ENCODE measurements at regions not wholly inside any gene's neighbourhood (a gene's known extent, or its start where the extent isn't known, plus 50 kb on each side); places are given as distances from the start of the nearest gene placed in this dataset.

DNA sequence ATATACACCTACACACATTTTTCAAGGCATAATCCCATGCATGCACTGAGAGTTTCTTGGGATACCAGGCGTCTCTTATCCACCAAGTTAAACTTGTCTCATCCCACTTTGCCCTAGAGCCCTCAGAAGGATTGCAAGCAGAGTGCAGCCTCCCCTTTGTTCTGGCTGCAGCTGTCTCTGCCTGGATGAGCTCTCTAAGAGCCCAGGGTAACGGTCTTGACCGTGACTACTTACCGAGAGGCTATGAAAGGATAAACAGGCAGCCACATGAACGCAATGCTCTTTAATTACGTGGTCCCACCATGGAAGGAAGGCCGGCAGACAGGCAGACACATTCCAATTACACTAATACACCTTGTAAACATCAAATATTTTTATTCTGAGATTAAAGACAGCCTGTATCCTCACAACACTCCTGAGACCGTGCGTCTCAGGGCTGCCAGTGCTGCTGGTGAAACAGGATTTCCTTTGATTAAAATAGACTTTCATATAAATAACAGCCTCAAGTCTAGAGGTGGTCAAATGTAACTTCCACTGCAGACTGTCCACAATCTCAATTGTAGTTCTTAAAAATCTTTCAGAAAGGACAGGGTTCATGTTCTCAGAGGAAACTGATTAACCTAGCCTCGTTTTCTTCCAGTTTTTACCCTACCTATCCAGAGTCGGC is 210.0 kb upstream of the PRDM1 start:
- TF ChIP-seq, protein P1, sequence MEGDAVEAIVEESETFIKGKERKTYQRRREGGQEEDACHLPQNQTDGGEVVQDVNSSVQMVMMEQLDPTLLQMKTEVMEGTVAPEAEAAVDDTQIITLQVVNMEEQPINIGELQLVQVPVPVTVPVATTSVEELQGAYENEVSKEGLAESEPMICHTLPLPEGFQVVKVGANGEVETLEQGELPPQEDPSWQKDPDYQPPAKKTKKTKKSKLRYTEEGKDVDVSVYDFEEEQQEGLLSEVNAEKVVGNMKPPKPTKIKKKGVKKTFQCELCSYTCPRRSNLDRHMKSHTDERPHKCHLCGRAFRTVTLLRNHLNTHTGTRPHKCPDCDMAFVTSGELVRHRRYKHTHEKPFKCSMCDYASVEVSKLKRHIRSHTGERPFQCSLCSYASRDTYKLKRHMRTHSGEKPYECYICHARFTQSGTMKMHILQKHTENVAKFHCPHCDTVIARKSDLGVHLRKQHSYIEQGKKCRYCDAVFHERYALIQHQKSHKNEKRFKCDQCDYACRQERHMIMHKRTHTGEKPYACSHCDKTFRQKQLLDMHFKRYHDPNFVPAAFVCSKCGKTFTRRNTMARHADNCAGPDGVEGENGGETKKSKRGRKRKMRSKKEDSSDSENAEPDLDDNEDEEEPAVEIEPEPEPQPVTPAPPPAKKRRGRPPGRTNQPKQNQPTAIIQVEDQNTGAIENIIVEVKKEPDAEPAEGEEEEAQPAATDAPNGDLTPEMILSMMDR (IDR thresholded peaks at IDR 0.05; ENCODE audit: low read depth, low read length): no peak
- TF ChIP-seq, protein P2, sequence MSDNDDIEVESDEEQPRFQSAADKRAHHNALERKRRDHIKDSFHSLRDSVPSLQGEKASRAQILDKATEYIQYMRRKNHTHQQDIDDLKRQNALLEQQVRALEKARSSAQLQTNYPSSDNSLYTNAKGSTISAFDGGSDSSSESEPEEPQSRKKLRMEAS (IDR thresholded peaks at IDR 0.05; ENCODE audit: low read depth, low read length): no peak
- no peak for TF ChIP-seq POLR2A (IDR thresholded peaks at IDR 0.05; ENCODE audit: extremely low read depth, insufficient read length)
- TF ChIP-seq MYC (IDR thresholded peaks at IDR 0.05; ENCODE audit: low read depth, low read length): no peak
